ENCODE measurements at regions not wholly inside any gene's neighbourhood (a gene's known extent, or its start where the extent isn't known, plus 50 kb on each side); places are given as distances from the start of the nearest gene placed in this dataset.

GRCh38 chr2:236793023-236794011 lies 223.7 kb downstream of the ACKR3 start:
- Histone ChIP-seq H3K27ac (ENCODE audit: low read depth, low read length) (no peak overlapping the region), H3K27me3 (ENCODE audit: insufficient read depth, low read length) (peaks cover 49% of the 10 kb centered on the region), H3K79me2 (ENCODE audit: insufficient read depth, low read length) (no peaks in the 10 kb centered on the region), H4K20me1 (ENCODE audit: insufficient read depth, low read length) (no peaks in the 10 kb centered on the region), H3K4me1 (ENCODE audit: insufficient read depth, low read length) (no peaks in the 10 kb centered on the region), H2AFZ (ENCODE audit: low read length) (no peak overlapping the region), H3K9me3 (ENCODE audit: low read depth, low read length) (no peaks in the 10 kb centered on the region), H3K36me3 (ENCODE audit: insufficient read depth, low read length) (no peaks in the 10 kb centered on the region), H3K4me2 (ENCODE audit: insufficient read depth, low read length) (no peak overlapping the region), H3K4me3 (ENCODE audit: insufficient read depth, low read length) (no peak overlapping the region)
- no peak for DNase-seq (ENCODE audit: insufficient read length, low spot score, missing footprints)
- no peak for TF ChIP-seq CTCF (IDR thresholded peaks at IDR 0.05; ENCODE audit: extremely low read depth, low read depth, low read length)

GRCh38 chr2:236794176-236794957 lies 224.7 kb downstream of the ACKR3 start:
- Histone ChIP-seq H3K27ac (ENCODE audit: low read depth, low read length) (no peak overlapping the region), H3K4me3 (ENCODE audit: insufficient read depth, low read length) (no peak overlapping the region), H3K4me1 (ENCODE audit: insufficient read depth, low read length) (no peaks in the 10 kb centered on the region), H3K27me3 (ENCODE audit: insufficient read depth, low read length) (peaks cover 45% of the 10 kb centered on the region), H4K20me1 (ENCODE audit: insufficient read depth, low read length) (no peaks in the 10 kb centered on the region), H3K36me3 (ENCODE audit: insufficient read depth, low read length) (no peaks in the 10 kb centered on the region), H3K9me3 (ENCODE audit: low read depth, low read length) (no peaks in the 10 kb centered on the region), H2AFZ (ENCODE audit: low read length) (no peak overlapping the region), H3K4me2 (ENCODE audit: insufficient read depth, low read length) (no peak overlapping the region), H3K79me2 (ENCODE audit: insufficient read depth, low read length) (no peaks in the 10 kb centered on the region)
- TF ChIP-seq CTCF (IDR thresholded peaks at IDR 0.05; ENCODE audit: extremely low read depth, low read depth, low read length) = no peak
- DNase-seq (ENCODE audit: insufficient read length, low spot score, missing footprints) = no peak

GRCh38 chr2:236795169-236795860 lies 225.7 kb downstream of the ACKR3 start:
- Histone ChIP-seq H4K20me1 (ENCODE audit: insufficient read depth, low read length) (no peaks in the 10 kb centered on the region), H3K27me3 (ENCODE audit: insufficient read depth, low read length) (peaks cover 36% of the 10 kb centered on the region), H3K4me2 (ENCODE audit: insufficient read depth, low read length) (no peak overlapping the region), H3K9me3 (ENCODE audit: low read depth, low read length) (no peaks in the 10 kb centered on the region), H3K36me3 (ENCODE audit: insufficient read depth, low read length) (no peaks in the 10 kb centered on the region), H3K4me1 (ENCODE audit: insufficient read depth, low read length) (no peaks in the 10 kb centered on the region), H3K27ac (ENCODE audit: low read depth, low read length) (no peak overlapping the region), H2AFZ (ENCODE audit: low read length) (no peak overlapping the region), H3K4me3 (ENCODE audit: insufficient read depth, low read length) (no peak overlapping the region), H3K79me2 (ENCODE audit: insufficient read depth, low read length) (no peaks in the 10 kb centered on the region)
- DNase-seq (ENCODE audit: insufficient read length, low spot score, missing footprints) = no peak
- no peak for TF ChIP-seq CTCF (IDR thresholded peaks at IDR 0.05; ENCODE audit: extremely low read depth, low read depth, low read length)
